Eye (tissue), 1 donor: ENCODE measurements at regions not wholly inside any gene's neighbourhood (a gene's known extent, or its start where the extent isn't known, plus 50 kb on each side); places are given as distances from the start of the nearest gene placed in this dataset.
"Not testable (repeated sequence)": the region's sequence is repeated elsewhere in the genome, so short reads cannot be mapped to it uniquely, and the experiment has no call there.

Experiments
- DNase-seq: peaks from one replicate; pipeline ENCODE4 v3.0.0-alpha.2; 2015

DNA sequence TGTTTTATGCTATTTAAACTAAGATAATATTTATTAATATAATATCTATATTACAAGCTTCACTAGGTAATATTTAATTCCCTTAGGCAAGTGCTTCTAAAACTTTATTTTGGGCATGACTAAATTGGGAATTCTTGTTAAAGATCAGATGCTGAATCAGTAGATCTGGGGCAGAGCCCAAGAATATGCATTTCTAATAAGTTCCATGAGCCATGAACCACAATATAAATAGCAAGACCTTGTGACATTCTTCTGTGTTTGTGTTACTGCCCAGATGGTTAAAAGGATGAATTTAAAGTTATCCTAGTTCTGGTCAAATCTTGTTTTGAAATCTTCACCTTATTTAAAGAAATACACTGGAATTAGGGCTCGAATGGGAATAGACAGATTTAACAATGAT lies 258.4 kb upstream of the CACNA2D1 start:
- DNase-seq, result no peak

GRCh38 chr7:82700741-82701140 lies 257.2 kb upstream of the CACNA2D1 start:
- DNase-seq, result peak; percentile 37

- no peak for DNase-seq
These were observed 256.2 kb upstream of the CACNA2D1 start for GRCh38 chr7:82699773-82700186.

DNA sequence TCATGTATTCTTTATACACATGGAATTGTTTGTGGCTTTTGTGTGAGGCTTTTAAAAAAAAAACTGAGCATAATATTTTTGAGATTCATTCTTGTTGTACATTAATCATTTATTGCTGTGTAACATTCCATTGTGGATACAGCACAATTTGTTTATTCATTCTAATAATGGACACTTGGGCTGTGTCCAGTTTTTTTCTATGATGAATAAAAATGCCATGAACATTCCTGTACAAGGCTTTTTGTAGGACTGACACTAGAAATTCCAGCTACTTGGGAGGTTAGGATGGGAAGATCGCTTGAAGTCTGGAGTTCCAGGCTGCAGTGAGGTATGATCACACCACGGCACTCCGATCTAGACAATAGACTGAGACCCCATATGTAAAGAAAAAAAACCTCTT lies 254.3 kb upstream of the CACNA2D1 start:
- DNase-seq, result no peak

DNA sequence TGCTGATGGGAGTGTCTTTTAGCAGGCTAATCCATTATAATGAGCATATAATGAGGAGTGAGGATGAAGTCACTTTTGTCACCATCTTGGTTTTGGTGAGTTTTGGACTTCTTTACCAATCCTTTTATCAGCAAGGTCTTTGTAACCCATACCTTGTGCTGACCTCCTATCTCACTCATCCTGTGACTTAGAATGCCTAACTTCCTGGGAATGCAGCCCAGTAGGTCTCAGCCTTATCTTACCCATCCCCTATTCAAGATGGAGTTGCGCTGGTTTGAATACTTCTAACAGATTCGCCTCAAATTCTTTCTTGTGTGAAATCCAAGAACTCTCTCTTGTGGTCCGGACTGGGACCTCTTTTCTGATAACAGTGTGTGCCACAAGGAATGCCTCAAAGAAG lies 253.1 kb upstream of the CACNA2D1 start:
- DNase-seq, result no peak

DNA sequence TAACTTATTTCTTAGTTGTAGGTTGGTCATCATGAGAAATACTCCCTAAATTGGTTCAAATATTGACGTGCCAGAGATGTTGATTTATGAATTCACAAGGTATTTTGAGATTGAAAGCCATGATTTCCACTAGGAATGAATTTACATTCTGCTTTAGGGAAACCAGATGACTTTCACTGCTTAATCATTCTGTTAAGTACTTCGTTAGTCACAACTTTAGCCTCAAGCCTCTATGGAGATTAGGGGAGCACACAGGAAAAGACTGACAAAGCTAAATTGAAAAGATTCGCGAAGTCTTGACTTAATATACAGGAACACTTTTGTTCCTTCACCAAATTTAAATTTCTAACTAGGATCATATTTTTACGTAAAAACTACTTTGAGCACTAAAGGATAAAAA lies 250.4 kb upstream of the CACNA2D1 start:
- no peak for DNase-seq

GRCh38 chr7:82690929-82691328 lies 247.4 kb upstream of the CACNA2D1 start:
- no peak for DNase-seq

DNA sequence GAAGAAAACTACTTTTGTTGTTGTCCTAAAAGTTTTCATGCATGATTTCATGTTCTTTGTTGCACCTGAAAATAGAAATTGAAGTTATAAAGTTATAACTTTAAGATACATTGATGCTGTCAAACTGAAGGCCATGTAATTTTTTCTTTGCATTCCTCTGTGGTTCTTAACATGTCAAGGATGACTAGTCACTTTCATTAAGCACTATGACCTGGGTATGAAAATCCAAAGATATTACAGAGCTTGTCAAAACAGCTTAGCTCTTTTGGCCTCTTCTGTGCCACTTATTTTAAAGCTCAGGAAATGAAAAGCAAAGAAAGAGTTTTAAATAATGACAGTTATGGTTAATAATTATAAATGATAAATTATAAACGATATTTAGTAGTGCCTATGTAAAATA lies 241.6 kb upstream of the CACNA2D1 start:
- no peak for DNase-seq

DNA sequence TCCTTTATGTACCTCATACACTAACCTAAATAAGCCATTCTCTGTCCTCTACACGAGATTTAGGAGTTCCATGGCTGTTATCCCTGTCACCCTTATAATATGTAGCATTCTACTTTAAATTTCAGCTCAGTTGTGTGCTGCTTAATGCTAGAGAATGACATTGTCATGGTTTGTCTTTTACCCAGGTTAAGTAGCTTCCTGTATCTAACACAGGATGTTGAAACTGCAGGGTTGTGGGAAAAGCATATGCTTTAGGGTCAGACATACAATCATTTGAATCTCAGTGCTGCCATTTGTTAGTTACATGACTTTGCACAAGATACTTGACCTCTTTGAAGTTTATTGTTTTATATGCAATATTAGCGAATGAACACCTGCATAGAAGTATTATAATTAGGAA lies 235.1 kb upstream of the CACNA2D1 start:
- no peak for DNase-seq

DNA sequence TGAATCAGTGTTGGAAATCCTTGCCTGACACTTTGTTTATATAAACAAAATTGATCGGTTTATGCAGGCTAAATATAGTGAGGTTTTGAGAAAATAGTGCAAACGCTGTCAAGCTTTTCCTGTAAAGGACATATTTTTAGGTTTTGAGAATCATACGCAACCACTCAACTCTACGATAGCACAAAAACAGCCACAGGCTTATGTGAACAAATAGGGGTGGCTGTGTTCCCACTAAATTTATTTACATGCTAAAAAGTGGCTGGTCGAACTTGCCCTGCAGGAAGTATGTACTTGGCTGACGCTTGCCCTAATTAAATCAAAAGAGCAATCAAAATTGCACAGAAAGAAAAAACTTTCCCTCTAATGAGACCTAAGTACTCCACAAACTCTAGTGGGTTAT lies 234.7 kb upstream of the CACNA2D1 start:
- no peak for DNase-seq

- no peak for DNase-seq
These were observed 233.9 kb upstream of the CACNA2D1 start for GRCh38 chr7:82677493-82677892.

GRCh38 chr7:82676777-82677463 lies 233.3 kb upstream of the CACNA2D1 start:
- no peak for DNase-seq

DNA sequence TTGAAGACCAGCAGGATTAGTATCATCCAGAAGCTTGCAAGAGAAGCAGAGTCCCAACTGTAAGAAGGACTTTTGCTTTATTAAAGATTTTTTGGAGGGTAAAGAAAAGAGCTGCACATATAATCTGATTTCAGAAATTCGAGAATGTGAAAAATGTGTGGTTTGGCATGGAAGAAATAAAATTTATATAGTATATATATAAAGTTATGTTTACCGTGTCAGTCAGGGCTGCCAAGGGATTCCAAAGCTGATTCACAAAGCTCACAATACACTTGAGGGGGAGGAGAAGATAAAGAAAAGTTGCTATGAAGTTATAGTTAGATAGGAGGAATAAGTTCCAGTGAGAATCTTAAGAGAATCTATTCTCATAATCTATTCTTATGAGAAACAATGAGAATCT lies 231.8 kb upstream of the CACNA2D1 start:
- no peak for DNase-seq

- no peak for DNase-seq
These were observed 230.7 kb upstream of the CACNA2D1 start for GRCh38 chr7:82674268-82674667.

DNA sequence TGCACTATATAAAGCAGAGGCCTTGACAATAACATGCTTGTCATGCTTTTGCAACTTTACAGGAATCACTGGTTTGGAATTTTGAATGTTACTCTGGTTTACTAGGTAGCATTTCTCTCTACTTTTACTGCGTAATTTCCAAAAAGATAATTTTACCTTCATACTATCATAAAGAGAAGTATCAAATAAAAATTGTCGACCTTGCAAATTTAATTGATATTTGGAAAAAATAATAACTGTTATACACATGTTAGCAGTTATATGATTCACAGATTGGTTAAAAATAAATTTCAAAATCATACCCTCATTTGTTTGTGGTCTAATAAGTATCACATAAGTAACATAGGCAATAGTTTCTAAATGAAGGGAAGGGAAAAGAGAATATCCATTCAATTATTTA lies 228.5 kb upstream of the CACNA2D1 start:
- DNase-seq, result no peak

DNA sequence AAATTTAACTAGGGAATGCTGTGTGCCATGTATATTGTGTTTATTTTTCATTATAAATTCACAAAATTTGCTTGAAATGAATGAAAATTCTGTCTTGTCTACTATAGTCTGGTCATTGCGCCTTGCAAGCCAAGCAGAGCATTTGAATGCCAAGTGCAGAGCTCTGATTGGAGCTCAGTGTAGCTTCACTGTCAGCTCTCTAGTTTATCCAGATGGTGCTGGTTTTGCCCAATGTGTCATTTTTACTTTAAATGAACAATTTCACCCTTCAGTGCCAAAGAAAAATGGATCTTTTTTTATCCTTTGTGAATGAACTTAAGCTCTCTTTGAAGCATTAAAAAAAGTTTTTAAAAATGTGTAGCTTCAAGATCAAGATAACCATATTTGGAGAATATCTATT lies 225.6 kb upstream of the CACNA2D1 start:
- no peak for DNase-seq

DNA sequence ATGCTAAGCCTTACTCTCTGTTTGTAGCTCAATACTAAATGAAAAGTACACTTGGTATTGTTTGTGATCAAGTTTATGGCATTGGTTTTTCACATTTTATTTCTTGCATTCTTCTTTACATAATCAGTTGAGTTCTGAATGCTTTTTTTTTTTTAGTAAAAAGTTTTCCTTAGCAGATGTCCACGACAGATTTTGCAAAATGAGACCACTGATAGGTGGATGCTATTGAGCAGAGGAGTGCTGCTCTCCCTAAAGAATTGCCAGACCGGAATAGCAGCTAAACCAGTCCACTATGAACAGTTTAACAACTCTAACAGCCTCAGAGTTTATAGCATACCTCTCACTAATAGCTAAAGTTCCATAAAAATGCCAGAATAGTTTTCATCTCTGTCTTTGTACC lies 225.1 kb upstream of the CACNA2D1 start:
- no peak for DNase-seq

DNA sequence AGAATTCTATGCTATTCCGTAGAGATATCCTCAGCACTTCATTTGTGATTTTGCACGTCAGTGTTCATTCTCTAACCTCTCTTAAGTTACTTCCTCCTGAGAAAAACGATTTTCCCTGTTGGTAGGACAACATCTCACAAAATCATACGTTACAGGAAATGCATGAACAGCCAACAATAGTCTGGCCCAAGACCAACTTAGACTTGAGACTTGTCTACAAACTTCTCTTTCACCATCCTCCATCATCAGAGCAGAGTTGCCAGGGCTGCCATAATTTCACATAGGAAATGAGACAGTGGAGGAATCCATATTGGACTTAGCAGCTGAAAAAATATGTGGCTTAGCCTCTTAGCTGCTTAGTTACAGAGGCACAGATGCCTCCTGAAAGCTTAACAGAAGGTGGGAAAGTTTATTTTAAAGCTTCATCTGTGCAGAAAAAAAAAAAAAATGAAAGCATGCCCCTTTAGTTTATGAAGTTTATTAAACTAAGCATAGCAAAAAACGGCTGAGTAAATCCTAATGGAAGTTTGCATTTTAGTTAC lies 222.5 kb upstream of the CACNA2D1 start:
- DNase-seq, result no peak

GRCh38 chr7:82655965-82656364 lies 212.4 kb upstream of the CACNA2D1 start:
- no peak for DNase-seq

DNA sequence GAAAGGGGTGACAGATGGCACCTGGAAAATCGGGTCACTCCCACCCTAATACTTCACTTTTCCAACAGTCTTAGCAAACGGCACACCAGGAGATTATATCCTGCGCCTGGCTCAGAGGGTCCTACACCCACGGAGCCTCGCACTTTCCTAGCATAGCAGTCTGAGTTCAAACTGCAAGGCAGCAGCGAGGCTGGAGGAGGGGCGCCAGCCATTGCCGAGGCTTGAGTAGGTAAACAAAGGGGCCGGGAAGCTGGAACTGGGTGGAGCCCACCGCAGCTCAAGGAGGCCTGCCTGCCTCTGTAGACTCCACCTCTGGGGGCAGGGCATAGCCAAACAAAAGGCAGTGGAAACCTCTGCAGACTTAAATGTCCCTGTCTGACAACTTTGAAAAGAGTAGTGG lies 206.5 kb upstream of the CACNA2D1 start:
- not testable (repeated sequence) for DNase-seq

DNA sequence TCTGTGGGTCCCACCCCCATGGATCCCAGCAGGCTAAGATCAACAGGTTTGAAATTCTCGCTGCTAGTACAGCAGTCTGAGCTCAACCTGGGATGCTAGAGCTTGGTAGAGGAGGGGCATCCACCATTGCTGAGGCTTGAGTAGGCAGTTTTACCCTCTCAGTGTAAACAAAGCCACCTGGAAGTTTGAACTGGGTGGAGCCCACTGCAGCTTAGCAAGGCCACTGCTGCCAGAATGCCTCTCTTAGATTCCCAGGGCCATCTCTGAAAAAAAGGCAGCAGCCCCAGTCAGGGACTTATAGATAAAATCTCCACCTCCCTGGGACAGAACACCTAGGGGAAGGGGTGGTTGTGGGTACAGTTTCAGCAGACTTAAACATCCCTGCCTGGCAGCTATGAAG lies 190.0 kb upstream of the CACNA2D1 start:
- DNase-seq, result no peak

DNA sequence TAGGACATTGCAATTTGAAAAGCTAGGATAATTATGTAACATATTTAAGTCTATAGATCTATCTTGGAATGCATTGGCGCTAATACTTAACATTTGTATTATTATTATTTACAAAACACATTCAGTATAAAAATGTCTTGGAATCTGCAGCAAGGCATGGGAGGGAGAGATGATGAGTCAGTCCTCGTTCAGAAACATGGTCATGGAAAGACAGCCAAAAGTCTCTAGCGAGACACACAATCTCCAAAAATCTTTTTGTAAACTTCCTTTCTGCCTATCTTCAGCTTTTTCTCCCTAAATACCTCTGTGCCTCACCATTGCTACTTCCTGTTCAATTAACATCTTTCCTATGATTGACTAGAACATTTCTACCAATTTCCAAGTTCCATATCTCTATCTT lies 188.4 kb upstream of the CACNA2D1 start:
- no peak for DNase-seq

DNA sequence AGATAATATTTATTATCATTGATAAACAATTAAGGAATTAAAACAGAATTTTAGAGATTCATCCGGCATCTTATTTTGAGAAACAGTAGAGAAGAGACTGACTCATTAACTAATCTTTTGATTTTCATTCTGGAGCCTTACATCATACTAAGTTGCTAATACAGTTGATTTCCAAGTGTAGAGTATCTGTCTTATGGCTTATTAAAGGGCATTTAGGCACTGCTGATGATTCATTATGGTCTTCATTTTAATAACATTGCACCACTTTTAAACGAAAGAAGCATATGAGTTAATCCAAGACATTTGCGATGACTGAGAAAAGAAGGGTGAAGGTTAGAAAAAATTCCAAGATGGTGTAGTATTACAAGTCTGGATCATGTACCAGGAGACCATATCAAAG lies 186.0 kb upstream of the CACNA2D1 start:
- DNase-seq, result no peak

GRCh38 chr7:82625377-82625776 lies 181.8 kb upstream of the CACNA2D1 start:
- no peak for DNase-seq

DNA sequence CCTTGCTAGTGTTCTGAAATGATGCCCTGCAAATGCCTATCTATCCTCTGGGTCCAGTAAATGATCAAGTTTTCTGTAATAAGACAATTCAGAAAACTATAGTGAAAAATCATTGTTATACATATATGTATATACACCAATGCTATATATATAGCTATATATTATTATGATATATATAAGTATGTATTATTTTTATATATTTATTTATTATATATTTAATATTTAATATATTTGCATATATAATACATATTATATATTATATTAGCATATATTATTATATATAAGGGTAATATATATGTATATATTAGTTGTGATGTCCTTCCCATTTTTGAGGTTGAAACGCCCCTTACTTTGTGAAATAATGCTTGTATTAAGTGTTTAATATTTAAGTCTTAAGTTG lies 181.4 kb upstream of the CACNA2D1 start:
- no peak for DNase-seq
